ENCODE measurements at regions not wholly inside any gene's neighbourhood (a gene's known extent, or its start where the extent isn't known, plus 50 kb on each side); places are given as distances from the start of the nearest gene placed in this dataset.

- peaks cover 12% of the 10 kb centered on the region for H3K4me1 ChIP-seq (ENCODE audit: insufficient read depth, low read length)
Observed at GRCh38 chr7:42747044-42747443, 164.8 kb downstream of the C7orf25 start.

GRCh38 chr7:42746214-42746613 lies 165.7 kb downstream of the C7orf25 start:
- Histone ChIP-seq H3K27me3 (ENCODE audit: insufficient read depth, low read length) (no peaks in the 10 kb centered on the region), H3K36me3 (ENCODE audit: insufficient read depth, low read length) (no peaks in the 10 kb centered on the region), H2AFZ (ENCODE audit: low read depth, low read length) (no peak overlapping the region), H3K4me1 (ENCODE audit: insufficient read depth, low read length) (peaks cover 11% of the 10 kb centered on the region), H3K4me3 (ENCODE audit: low read length) (no peak overlapping the region), H3K9me3 (ENCODE audit: low read length) (no peaks in the 10 kb centered on the region)

More at GRCh38 chr7:42747044-42747443, 164.8 kb downstream of the C7orf25 start:
- H3K4me3 ChIP-seq (ENCODE audit: low read length), result no peak overlapping the region
- H3K36me3 ChIP-seq (ENCODE audit: insufficient read depth, low read length), result no peaks in the 10 kb centered on the region
- H3K27me3 ChIP-seq (ENCODE audit: insufficient read depth, low read length), result no peaks in the 10 kb centered on the region
- no peak overlapping the region for H2AFZ ChIP-seq (ENCODE audit: low read depth, low read length)
- no peaks in the 10 kb centered on the region for H3K9me3 ChIP-seq (ENCODE audit: low read length)

- H3K4me1 ChIP-seq (ENCODE audit: insufficient read depth, low read length), result peaks cover 11% of the 10 kb centered on the region
- H3K27me3 ChIP-seq (ENCODE audit: insufficient read depth, low read length), result no peaks in the 10 kb centered on the region
- no peak overlapping the region for H2AFZ ChIP-seq (ENCODE audit: low read depth, low read length)
- H3K4me3 ChIP-seq (ENCODE audit: low read length), result no peak overlapping the region
- H3K9me3 ChIP-seq (ENCODE audit: low read length), result no peaks in the 10 kb centered on the region
- H3K36me3 ChIP-seq (ENCODE audit: insufficient read depth, low read length), result no peaks in the 10 kb centered on the region
Observed at GRCh38 chr7:42745357-42746059, 166.4 kb downstream of the C7orf25 start.

GRCh38 chr7:42744746-42745145 lies 167.1 kb downstream of the C7orf25 start:
- Histone ChIP-seq H3K4me1 (ENCODE audit: insufficient read depth, low read length) (peaks cover 11% of the 10 kb centered on the region), H2AFZ (ENCODE audit: low read depth, low read length) (no peak overlapping the region), H3K4me3 (ENCODE audit: low read length) (no peak overlapping the region), H3K36me3 (ENCODE audit: insufficient read depth, low read length) (no peaks in the 10 kb centered on the region), H3K27me3 (ENCODE audit: insufficient read depth, low read length) (no peaks in the 10 kb centered on the region), H3K9me3 (ENCODE audit: low read length) (no peaks in the 10 kb centered on the region)

- H3K4me3 ChIP-seq (ENCODE audit: low read length), result no peak overlapping the region
- H3K27me3 ChIP-seq (ENCODE audit: insufficient read depth, low read length), result no peaks in the 10 kb centered on the region
- no peaks in the 10 kb centered on the region for H3K36me3 ChIP-seq (ENCODE audit: insufficient read depth, low read length)
Observed at GRCh38 chr7:42743077-42743858, 168.6 kb downstream of the C7orf25 start.

GRCh38 chr7:42742318-42742717 lies 169.6 kb downstream of the C7orf25 start:
- Histone ChIP-seq H3K4me3 (ENCODE audit: low read length) (no peak overlapping the region), H3K36me3 (ENCODE audit: insufficient read depth, low read length) (no peaks in the 10 kb centered on the region), H3K9me3 (ENCODE audit: low read length) (no peaks in the 10 kb centered on the region), H3K4me1 (ENCODE audit: insufficient read depth, low read length) (peaks cover 16% of the 10 kb centered on the region), H3K27me3 (ENCODE audit: insufficient read depth, low read length) (no peaks in the 10 kb centered on the region), H2AFZ (ENCODE audit: low read depth, low read length) (no peak overlapping the region)

More at GRCh38 chr7:42743077-42743858, 168.6 kb downstream of the C7orf25 start:
- H2AFZ ChIP-seq (ENCODE audit: low read depth, low read length), result no peak overlapping the region
- peaks cover 11% of the 10 kb centered on the region for H3K4me1 ChIP-seq (ENCODE audit: insufficient read depth, low read length)
- H3K9me3 ChIP-seq (ENCODE audit: low read length), result no peaks in the 10 kb centered on the region

GRCh38 chr7:42740408-42740807 lies 171.5 kb downstream of the C7orf25 start:
- H3K4me1 ChIP-seq (ENCODE audit: insufficient read depth, low read length), result peaks cover 6% of the 10 kb centered on the region

GRCh38 chr7:42739638-42740037 lies 172.2 kb downstream of the C7orf25 start:
- no peak overlapping the region for H3K4me3 ChIP-seq (ENCODE audit: low read length)
- H3K4me1 ChIP-seq (ENCODE audit: insufficient read depth, low read length), result peaks cover 6% of the 10 kb centered on the region
- H2AFZ ChIP-seq (ENCODE audit: low read depth, low read length), result no peak overlapping the region
- H3K36me3 ChIP-seq (ENCODE audit: insufficient read depth, low read length), result no peaks in the 10 kb centered on the region
- no peaks in the 10 kb centered on the region for H3K27me3 ChIP-seq (ENCODE audit: insufficient read depth, low read length)
- H3K9me3 ChIP-seq (ENCODE audit: low read length), result no peaks in the 10 kb centered on the region

More at GRCh38 chr7:42740408-42740807, 171.5 kb downstream of the C7orf25 start:
- no peak overlapping the region for H2AFZ ChIP-seq (ENCODE audit: low read depth, low read length)
- no peaks in the 10 kb centered on the region for H3K36me3 ChIP-seq (ENCODE audit: insufficient read depth, low read length)
- H3K4me3 ChIP-seq (ENCODE audit: low read length), result no peak overlapping the region
- no peaks in the 10 kb centered on the region for H3K27me3 ChIP-seq (ENCODE audit: insufficient read depth, low read length)
- no peaks in the 10 kb centered on the region for H3K9me3 ChIP-seq (ENCODE audit: low read length)

GRCh38 chr7:42736931-42737330 lies 174.9 kb downstream of the C7orf25 start:
- H3K27me3 ChIP-seq (ENCODE audit: insufficient read depth, low read length), result no peaks in the 10 kb centered on the region
- no peaks in the 10 kb centered on the region for H3K9me3 ChIP-seq (ENCODE audit: low read length)
- no peak overlapping the region for H3K4me3 ChIP-seq (ENCODE audit: low read length)
- no peak overlapping the region for H2AFZ ChIP-seq (ENCODE audit: low read depth, low read length)
- peaks cover 6% of the 10 kb centered on the region for H3K4me1 ChIP-seq (ENCODE audit: insufficient read depth, low read length)
- H3K36me3 ChIP-seq (ENCODE audit: insufficient read depth, low read length), result no peaks in the 10 kb centered on the region

- Histone ChIP-seq H3K36me3 (ENCODE audit: insufficient read depth, low read length) (no peaks in the 10 kb centered on the region), H3K4me1 (ENCODE audit: insufficient read depth, low read length) (peaks cover 6% of the 10 kb centered on the region), H3K4me3 (ENCODE audit: low read length) (no peak overlapping the region), H3K27me3 (ENCODE audit: insufficient read depth, low read length) (no peaks in the 10 kb centered on the region), H2AFZ (ENCODE audit: low read depth, low read length) (no peak overlapping the region), H3K9me3 (ENCODE audit: low read length) (no peaks in the 10 kb centered on the region)
Observed at GRCh38 chr7:42735081-42735480, 176.8 kb downstream of the C7orf25 start.

GRCh38 chr7:42734568-42734967 lies 177.3 kb downstream of the C7orf25 start:
- H3K4me1 ChIP-seq (ENCODE audit: insufficient read depth, low read length), result peaks cover 6% of the 10 kb centered on the region
- H3K36me3 ChIP-seq (ENCODE audit: insufficient read depth, low read length), result no peaks in the 10 kb centered on the region
- no peaks in the 10 kb centered on the region for H3K27me3 ChIP-seq (ENCODE audit: insufficient read depth, low read length)
- no peak overlapping the region for H3K4me3 ChIP-seq (ENCODE audit: low read length)
- H2AFZ ChIP-seq (ENCODE audit: low read depth, low read length), result no peak overlapping the region
- no peaks in the 10 kb centered on the region for H3K9me3 ChIP-seq (ENCODE audit: low read length)

GRCh38 chr7:42733040-42733439 lies 178.8 kb downstream of the C7orf25 start:
- Histone ChIP-seq H3K9me3 (ENCODE audit: low read length) (no peaks in the 10 kb centered on the region), H2AFZ (ENCODE audit: low read depth, low read length) (no peak overlapping the region), H3K4me1 (ENCODE audit: insufficient read depth, low read length) (peaks cover 6% of the 10 kb centered on the region), H3K36me3 (ENCODE audit: insufficient read depth, low read length) (no peaks in the 10 kb centered on the region), H3K27me3 (ENCODE audit: insufficient read depth, low read length) (no peaks in the 10 kb centered on the region), H3K4me3 (ENCODE audit: low read length) (no peak overlapping the region)

GRCh38 chr7:42730586-42730985 lies 181.3 kb downstream of the C7orf25 start:
- Histone ChIP-seq H3K36me3 (ENCODE audit: insufficient read depth, low read length) (no peaks in the 10 kb centered on the region), H2AFZ (ENCODE audit: low read depth, low read length) (no peak overlapping the region), H3K27me3 (ENCODE audit: insufficient read depth, low read length) (no peaks in the 10 kb centered on the region), H3K4me1 (ENCODE audit: insufficient read depth, low read length) (no peaks in the 10 kb centered on the region), H3K4me3 (ENCODE audit: low read length) (no peak overlapping the region), H3K9me3 (ENCODE audit: low read length) (no peaks in the 10 kb centered on the region)
